ENCODE measurements at regions not wholly inside any gene's neighbourhood (a gene's known extent, or its start where the extent isn't known, plus 50 kb on each side); places are given as distances from the start of the nearest gene placed in this dataset.

DNA sequence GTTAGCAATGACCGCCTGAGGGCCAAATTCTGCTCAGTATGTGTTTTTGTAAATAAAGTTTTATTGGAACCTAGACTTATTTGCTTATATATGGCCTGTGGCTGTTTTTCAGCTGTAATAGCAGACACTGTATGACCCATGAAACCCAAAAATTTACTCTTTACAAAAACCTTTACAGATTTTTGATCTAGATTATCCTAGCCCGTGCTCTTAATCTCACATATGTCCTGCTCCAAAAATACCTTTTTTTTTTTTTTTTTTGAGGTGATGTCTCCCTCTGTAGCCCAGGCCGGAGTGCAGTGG lies 148.0 kb upstream of the ZNF217 start:
- intact Hi-C loops (cut with micrococcal nuclease): no loop called here
- CTCF ChIA-PET (ENCODE audit: partially characterized antibody): interaction anchor here (0.7 kb wide), 1 partner anchor 39 kb away, joined by 3 read pairs; no protein-coding TSS in a partner anchor
- no peaks in the 10 kb centered on the region for H3K27me3 Mint-ChIP-seq
- H3K9me3 ChIP-seq (ENCODE audit: control insufficient read depth in 1 of 2, low read length in 2 of 2): no peaks in the 10 kb centered on the region
- peak overlapping the region in 2 of 7 donors; percentile 24 to 31 for H3K27ac Mint-ChIP-seq
- no peak for DNase-seq
- no peaks in the 10 kb centered on the region for H3K9me3 Mint-ChIP-seq
- H3K4me3 Mint-ChIP-seq: no peak overlapping the region
- no peaks in the 10 kb centered on the region for H3K36me3 Mint-ChIP-seq
- no peaks in the 10 kb centered on the region for H3K36me3 ChIP-seq (ENCODE audit: insufficient read depth, low read length)
- no peak overlapping the region for H3K4me3 ChIP-seq (ENCODE audit: low read length in 2 of 2)
- peaks cover 24% of the 10 kb centered on the region for H3K4me1 ChIP-seq (ENCODE audit: insufficient read depth, low read length)
- POLR2A ChIA-PET (ENCODE audit: partially characterized antibody): interaction anchor here (2.9 to 4.0 kb wide), 2 partner anchors 8 to 12 kb away, joined by 12 to 19 read pairs; no protein-coding TSS in a partner anchor
- no peaks in the 10 kb centered on the region for H3K27me3 ChIP-seq (ENCODE audit: insufficient read depth, low read length)
- no peak overlapping the region for H3K27ac ChIP-seq (ENCODE audit: low read depth, low read length)
- H3K4me1 Mint-ChIP-seq: peaks cover 26 to 39% (median 29%) of the 10 kb centered on the region in 4 donors

DNA sequence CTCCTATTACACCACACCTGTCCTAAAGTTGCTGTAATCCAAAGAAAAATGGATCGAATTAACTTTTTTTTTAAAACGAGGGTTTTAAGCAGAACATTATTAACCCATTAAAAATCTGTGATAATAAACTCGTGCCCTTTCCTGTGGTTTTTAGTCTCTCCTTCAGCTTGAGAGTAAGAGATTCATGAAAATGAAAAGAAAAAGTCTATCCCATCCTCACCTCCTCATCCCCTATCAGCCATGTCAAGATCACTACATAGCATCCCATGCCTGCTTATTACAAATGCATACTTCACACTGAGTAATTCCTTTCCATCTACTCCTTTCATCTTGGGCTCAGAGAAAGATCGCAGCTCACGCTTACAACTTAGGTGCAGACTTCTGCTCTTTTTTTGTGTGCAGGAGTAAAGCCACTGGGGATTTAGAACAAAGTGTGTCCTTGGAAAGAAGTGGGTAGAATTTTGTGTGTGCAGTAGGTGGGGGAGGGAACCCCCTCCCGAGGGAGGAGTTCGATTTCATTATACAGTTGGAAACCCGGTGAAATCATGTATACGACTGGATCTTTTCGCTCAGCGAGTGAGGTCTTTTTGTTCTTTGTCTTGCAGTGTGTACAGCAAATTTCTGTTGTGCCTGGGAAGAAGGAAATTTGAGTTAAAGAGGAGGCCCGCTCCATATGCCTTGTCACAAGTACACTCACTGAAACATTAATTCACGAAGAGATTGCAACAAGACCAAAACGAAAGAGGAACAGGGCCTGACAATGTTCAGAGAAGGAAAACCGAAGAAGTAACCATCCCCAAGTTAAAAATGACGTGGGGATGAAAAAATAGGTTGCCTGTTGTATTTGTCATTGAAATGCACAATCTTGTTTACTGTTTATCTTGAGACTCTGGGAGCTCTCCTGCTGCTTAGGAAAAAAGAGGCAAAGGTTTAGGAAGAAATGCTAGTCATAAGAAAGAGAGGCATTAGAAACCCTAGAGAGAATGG lies 146.5 kb upstream of the ZNF217 start:
- H3K4me3 Mint-ChIP-seq: peak overlapping the region; percentile 82 to 93 (median 88)
- H3K27ac Mint-ChIP-seq: peak overlapping the region; percentile 81 to 98 (median 93)
- ChIA-PET CTCF (ENCODE audit: partially characterized antibody) (interaction anchor here (0.6 to 1.7 kb wide), 8 partner anchors 9 to 176 kb away, joined by 3 to 4 read pairs (median 3); no protein-coding TSS in a partner anchor), POLR2A (ENCODE audit: partially characterized antibody) (interaction anchor here (0.6 to 4.0 kb wide), 10 partner anchors 10 to 161 kb away, joined by 3 to 19 read pairs (median 3); no protein-coding TSS in a partner anchor)
- peak in 2 of 5 donors; percentile 10 to 18 for DNase-seq
- H3K9me3 Mint-ChIP-seq: no peaks in the 10 kb centered on the region
- H3K27me3 Mint-ChIP-seq: no peaks in the 10 kb centered on the region
- H3K4me1 Mint-ChIP-seq: peaks cover 26 to 51% (median 32%) of the 10 kb centered on the region in 4 donors
- Histone ChIP-seq H3K36me3 (ENCODE audit: insufficient read depth, low read length) (no peaks in the 10 kb centered on the region), H3K27ac (ENCODE audit: low read depth, low read length) (peak overlapping the region; percentile 36), H3K4me3 (ENCODE audit: low read length in 2 of 2) (peak overlapping the region in 1 of 2 donors; percentile 46), H3K27me3 (ENCODE audit: insufficient read depth, low read length) (no peaks in the 10 kb centered on the region), H3K9me3 (ENCODE audit: control insufficient read depth in 1 of 2, low read length in 2 of 2) (no peaks in the 10 kb centered on the region), H3K4me1 (ENCODE audit: insufficient read depth, low read length) (peaks cover 26% of the 10 kb centered on the region)
- intact Hi-C loops (cut with micrococcal nuclease): no loop called here
- H3K36me3 Mint-ChIP-seq: no peaks in the 10 kb centered on the region

DNA sequence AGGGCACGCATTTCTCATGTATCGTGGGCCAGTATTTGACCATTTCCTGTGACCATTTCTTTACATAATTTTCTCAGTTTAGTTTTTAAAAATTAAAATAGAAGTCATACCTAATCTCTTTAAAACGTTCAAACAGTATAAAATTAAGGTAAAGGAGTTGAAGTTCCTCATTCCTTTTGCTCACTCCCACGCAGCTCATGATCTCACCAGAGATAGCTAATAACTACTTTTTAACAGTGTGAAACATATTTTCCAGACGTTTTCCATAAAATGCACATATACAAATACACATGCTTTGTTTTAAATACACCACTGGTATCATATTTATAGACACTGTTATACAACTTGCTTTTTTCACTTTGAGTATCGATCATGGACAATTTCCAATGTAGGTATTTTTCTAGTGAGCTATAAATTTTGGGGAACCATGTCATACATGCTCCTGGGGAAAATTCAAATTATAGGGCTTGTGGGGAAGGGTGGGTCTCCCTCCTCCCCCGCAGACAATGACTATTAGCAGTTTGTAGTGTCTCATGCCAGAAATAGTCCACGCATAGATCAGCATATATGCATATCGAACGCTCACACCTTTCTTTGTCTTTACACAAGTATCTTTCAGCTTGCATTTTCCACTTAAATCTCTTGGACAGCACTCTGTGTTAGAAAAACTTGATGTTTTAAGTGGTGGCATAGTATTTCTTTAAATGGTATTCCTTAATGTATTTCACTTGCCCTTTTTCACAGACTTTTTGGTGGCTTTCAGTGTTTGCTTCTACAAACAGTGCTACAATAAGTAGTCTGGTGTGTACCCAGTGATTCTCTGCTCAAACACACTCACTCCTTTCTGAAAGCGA lies 145.5 kb upstream of the ZNF217 start:
- no peaks in the 10 kb centered on the region for H3K9me3 Mint-ChIP-seq
- peak overlapping the region in 7 of 8 donors; percentile 32 to 93 (median 88) for H3K4me3 Mint-ChIP-seq
- Histone ChIP-seq H3K27me3 (ENCODE audit: insufficient read depth, low read length) (no peaks in the 10 kb centered on the region), H3K36me3 (ENCODE audit: insufficient read depth, low read length) (no peaks in the 10 kb centered on the region), H3K27ac (ENCODE audit: low read depth, low read length) (no peak overlapping the region), H3K9me3 (ENCODE audit: control insufficient read depth in 1 of 2, low read length in 2 of 2) (no peaks in the 10 kb centered on the region), H3K4me3 (ENCODE audit: low read length in 2 of 2) (no peak overlapping the region), H3K4me1 (ENCODE audit: insufficient read depth, low read length) (peaks cover 26% of the 10 kb centered on the region)
- H3K27me3 Mint-ChIP-seq: no peaks in the 10 kb centered on the region
- POLR2A ChIA-PET (ENCODE audit: partially characterized antibody): interaction anchor here (0.6 to 4.0 kb wide), 12 partner anchors 9 to 159 kb away, joined by 3 to 19 read pairs (median 3); no protein-coding TSS in a partner anchor
- intact Hi-C loops (cut with micrococcal nuclease): no loop called here
- DNase-seq: no peak
- peak overlapping the region in 6 of 7 donors; percentile 49 to 94 (median 85) for H3K27ac Mint-ChIP-seq
- CTCF ChIA-PET (ENCODE audit: partially characterized antibody): interaction anchor here (0.8 to 1.7 kb wide), 6 partner anchors 10 to 177 kb away, joined by 3 to 5 read pairs (median 3); no protein-coding TSS in a partner anchor
- peaks cover 26 to 51% (median 32%) of the 10 kb centered on the region in 4 donors for H3K4me1 Mint-ChIP-seq
- H3K36me3 Mint-ChIP-seq: no peaks in the 10 kb centered on the region

DNA sequence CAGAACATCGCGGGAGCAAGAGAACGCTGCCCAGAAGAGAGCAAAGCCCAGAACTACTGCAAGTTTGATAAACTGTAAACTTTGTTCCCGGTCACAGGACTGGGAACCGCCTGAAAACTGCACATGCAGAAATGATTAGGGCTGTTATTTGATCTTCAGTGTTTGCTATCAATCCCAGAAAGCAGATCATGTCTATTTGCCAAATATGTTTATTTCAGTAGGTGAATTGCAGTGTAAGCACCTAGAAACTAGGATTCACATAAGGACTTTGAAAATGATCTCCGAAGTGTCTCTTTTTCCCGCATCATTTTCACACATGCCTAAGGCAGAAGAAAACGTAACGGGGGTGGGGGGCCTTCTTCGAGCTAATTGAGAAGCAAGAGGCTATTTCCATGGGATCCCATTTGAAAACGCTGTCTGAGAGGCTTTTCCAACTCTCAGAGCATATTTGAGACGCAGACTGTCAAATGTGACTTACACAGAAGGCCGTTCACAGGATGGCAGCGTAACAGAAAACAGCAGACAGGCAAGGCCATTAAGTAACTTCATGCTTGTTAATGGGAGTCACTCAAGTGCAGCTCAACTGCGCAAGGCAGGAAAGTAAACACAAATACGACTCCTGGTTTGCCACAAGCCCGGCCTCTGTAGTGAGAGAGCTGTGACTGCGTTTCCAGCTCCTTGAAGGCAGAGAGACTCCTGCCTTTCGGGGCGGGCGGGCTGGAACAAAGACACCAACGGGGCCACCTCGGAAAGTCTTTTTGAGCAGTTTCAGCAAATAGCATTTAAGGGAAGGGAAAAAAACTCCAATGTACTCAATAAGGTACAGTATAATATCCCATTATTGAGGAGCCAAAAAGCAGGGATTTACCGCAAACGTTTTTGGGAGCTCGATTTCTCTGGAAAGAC lies 144.7 kb upstream of the ZNF217 start:
- Mint-ChIP-seq H3K27me3 (no peaks in the 10 kb centered on the region), H3K4me3 (no peak overlapping the region), H3K4me1 (peaks cover 26 to 51% (median 32%) of the 10 kb centered on the region in 4 donors), H3K9me3 (no peaks in the 10 kb centered on the region), H3K27ac (peak overlapping the region in 2 of 7 donors; percentile 7 to 42), H3K36me3 (no peaks in the 10 kb centered on the region)
- intact Hi-C loops (cut with micrococcal nuclease): no loop called here
- H3K4me3 ChIP-seq (ENCODE audit: low read length in 2 of 2): no peak overlapping the region
- CTCF ChIA-PET (ENCODE audit: partially characterized antibody): interaction anchor here (0.8 to 1.7 kb wide), 4 partner anchors 16 to 177 kb away, joined by 3 to 5 read pairs (median 4); no protein-coding TSS in a partner anchor
- H3K27me3 ChIP-seq (ENCODE audit: insufficient read depth, low read length): no peaks in the 10 kb centered on the region
- peaks cover 26% of the 10 kb centered on the region for H3K4me1 ChIP-seq (ENCODE audit: insufficient read depth, low read length)
- H3K9me3 ChIP-seq (ENCODE audit: control insufficient read depth in 1 of 2, low read length in 2 of 2): no peaks in the 10 kb centered on the region
- H3K36me3 ChIP-seq (ENCODE audit: insufficient read depth, low read length): no peaks in the 10 kb centered on the region
- POLR2A ChIA-PET (ENCODE audit: partially characterized antibody): interaction anchor here (0.6 to 4.0 kb wide), 7 partner anchors 13 to 158 kb away, joined by 3 to 12 read pairs (median 3); no protein-coding TSS in a partner anchor
- H3K27ac ChIP-seq (ENCODE audit: low read depth, low read length): no peak overlapping the region
- no peak for DNase-seq

- no peak overlapping the region for H3K27ac ChIP-seq (ENCODE audit: low read depth, low read length)
- Mint-ChIP-seq H3K9me3 (peaks cover 0 to 2% (median 0%) of the 10 kb centered on the region in 8 donors), H3K27me3 (no peaks in the 10 kb centered on the region), H3K4me3 (peak overlapping the region in 5 of 8 donors; percentile 25 to 68 (median 58)), H3K27ac (peak overlapping the region in 5 of 7 donors; percentile 7 to 87 (median 47)), H3K36me3 (no peaks in the 10 kb centered on the region), H3K4me1 (peaks cover 26 to 51% (median 32%) of the 10 kb centered on the region in 4 donors)
- H3K36me3 ChIP-seq (ENCODE audit: insufficient read depth, low read length): no peaks in the 10 kb centered on the region
- DNase-seq: no peak
- ChIA-PET POLR2A (ENCODE audit: partially characterized antibody) (interaction anchor here (0.6 to 4.0 kb wide), 6 partner anchors 13 to 157 kb away, joined by 3 to 12 read pairs (median 6); no protein-coding TSS in a partner anchor), CTCF (ENCODE audit: partially characterized antibody) (interaction anchor here (0.9 kb wide), 1 partner anchor 198 kb away, joined by 3 read pairs; no protein-coding TSS in a partner anchor)
- H3K27me3 ChIP-seq (ENCODE audit: insufficient read depth, low read length): no peaks in the 10 kb centered on the region
- intact Hi-C loops (cut with micrococcal nuclease): no loop called here
- no peak overlapping the region for H3K4me3 ChIP-seq (ENCODE audit: low read length in 2 of 2)
- H3K9me3 ChIP-seq (ENCODE audit: control insufficient read depth in 1 of 2, low read length in 2 of 2): no peaks in the 10 kb centered on the region
- peaks cover 26% of the 10 kb centered on the region for H3K4me1 ChIP-seq (ENCODE audit: insufficient read depth, low read length)
Observed at GRCh38 chr20:53737396-53738038, 143.9 kb upstream of the ZNF217 start.
